Lower leg skin (tissue), 3 donors: ENCODE measurements at regions not wholly inside any gene's neighbourhood (a gene's known extent, or its start where the extent isn't known, plus 50 kb on each side); places are given as distances from the start of the nearest gene placed in this dataset.

ENCODE experiments used
- CTCF ChIP-seq, 3 donors: fragments of 450-650 bp; IDR thresholded peaks; one replicate each; pipeline ENCODE4 v1.5.1; 2016; ENCODE audit warnings: antibody characterized with exemption in 3 of 3, mild to moderate bottlenecking in 3 of 3, moderate library complexity in 2 of 3
- POLR2A ChIP-seq, 2 donors: fragments of 450-650 bp; IDR thresholded peaks; one replicate each; pipeline ENCODE4 v1.6.1; 2016 to 2017; ENCODE audit warnings: antibody characterized with exemption in 2 of 2, mild to moderate bottlenecking in 1 of 2, moderate library complexity in 1 of 2

- TF ChIP-seq CTCF (IDR thresholded peaks at IDR 0.05) (no peak), POLR2A (IDR thresholded peaks at IDR 0.05) (no peak)
These were observed 186.4 kb upstream of the ZC3H15 start for GRCh38 chr2:186299610-186300009.
